BJ (cell line): ENCODE measurements at regions not wholly inside any gene's neighbourhood (a gene's known extent, or its start where the extent isn't known, plus 50 kb on each side); places are given as distances from the start of the nearest gene placed in this dataset.

Source experiments
- CTCF ChIA-PET: fragments of 350-600 bp; formaldehyde crosslinking; extraction: SDS; loops from one replicate; lab custom pipeline; 2021; ENCODE audit warnings: antibody characterized with exemption, inconsistent platforms; lab: Yijun Ruan, JAX
- POLR2A ChIA-PET: fragments of 300-600 bp; sonication (Branson Sonifier 250); formaldehyde crosslinking; extraction: SDS; loops from one replicate; lab custom pipeline; 2021; ENCODE audit warnings: antibody characterized with exemption; lab: Charles Lee
- DNase-seq: peaks from one replicate; pipeline ENCODE4 v3.0.0-alpha.2; 2011; ENCODE audit warnings: low read depth
- H3K27me3 ChIP-seq: 2 replicates; pipeline ENCODE4 v1.6.0; 2011; ENCODE audit warnings: low read length; ENCODE audit not compliant: control insufficient read depth, insufficient read depth
- H3K36me3 ChIP-seq: 2 replicates; pipeline ENCODE4 v1.5.1; 2011; ENCODE audit warnings: low read length; ENCODE audit not compliant: control insufficient read depth, insufficient read depth
- H3K4me3 ChIP-seq: 2 replicates; pipeline ENCODE4 v1.5.1; 2011; ENCODE audit warnings: low read depth, mild to moderate bottlenecking, control low read depth, low read length
- CTCF ChIP-seq: IDR thresholded peaks from 2 replicates; pipeline ENCODE4 v1.5.1; 2011; ENCODE audit warnings: low read depth, mild to moderate bottlenecking, control low read depth, inconsistent platforms, low read length, moderate library complexity; ENCODE audit not compliant: insufficient read depth

GRCh38 chr5:52448111-52448510 is 339.6 kb upstream of the ITGA1 start:
- TF ChIP-seq CTCF = no peak
- no peak for DNase-seq
- ChIA-PET CTCF (interaction anchor here (1.7 kb wide), 1 partner anchor 10 kb away, joined by 4 read pairs; no protein-coding TSS in a partner anchor), POLR2A (no interaction called here)
- Histone ChIP-seq H3K36me3 (no peaks in the 10 kb centered on the region), H3K27me3 (no peaks in the 10 kb centered on the region), H3K4me3 (no peak overlapping the region)

- no peaks in the 10 kb centered on the region for H3K36me3 ChIP-seq
- no peak for DNase-seq
- no peak overlapping the region for H3K4me3 ChIP-seq
- H3K27me3 ChIP-seq = no peaks in the 10 kb centered on the region
- ChIA-PET CTCF (no interaction called here), POLR2A (no interaction called here)
- no peak for TF ChIP-seq CTCF
These were observed 338.2 kb upstream of the ITGA1 start for GRCh38 chr5:52449516-52449915.

GRCh38 chr5:52452098-52452497 is 335.6 kb upstream of the ITGA1 start:
- ChIA-PET POLR2A (no interaction called here), CTCF (no interaction called here)
- no peak for DNase-seq
- TF ChIP-seq CTCF = no peak
- H3K36me3 ChIP-seq = no peaks in the 10 kb centered on the region
- H3K27me3 ChIP-seq = no peaks in the 10 kb centered on the region
- H3K4me3 ChIP-seq = no peak overlapping the region

- Histone ChIP-seq H3K27me3 (no peaks in the 10 kb centered on the region), H3K4me3 (no peak overlapping the region), H3K36me3 (no peaks in the 10 kb centered on the region)
- ChIA-PET POLR2A (no interaction called here), CTCF (no interaction called here)
- DNase-seq = no peak
- no peak for TF ChIP-seq CTCF
These were observed 334.5 kb upstream of the ITGA1 start for GRCh38 chr5:52453176-52453575.

GRCh38 chr5:52455920-52456319 is 331.8 kb upstream of the ITGA1 start:
- H3K36me3 ChIP-seq = no peaks in the 10 kb centered on the region
- ChIA-PET POLR2A (no interaction called here), CTCF (interaction anchor here (0.6 kb wide), 1 partner anchor 48 kb away, joined by 3 read pairs; no protein-coding TSS in a partner anchor)

More at GRCh38 chr5:52455920-52456319, 331.8 kb upstream of the ITGA1 start:
- TF ChIP-seq CTCF = no peak
- no peaks in the 10 kb centered on the region for H3K27me3 ChIP-seq
- H3K4me3 ChIP-seq = no peak overlapping the region
- DNase-seq = no peak
